Ovary (tissue), 7 donors: ENCODE measurements at regions not wholly inside any gene's neighbourhood (a gene's known extent, or its start where the extent isn't known, plus 50 kb on each side); places are given as distances from the start of the nearest gene placed in this dataset.
"Not testable (repeated sequence)": the region's sequence is repeated elsewhere in the genome, so short reads cannot be mapped to it uniquely, and the experiment has no call there.

Experiments used
- DNase-seq, 5 donors: peaks; one replicate each; pipeline ENCODE4 v3.0.0-alpha.2; 2019 to 2020
- H3K27ac ChIP-seq, 2 donors: fragments of 200-600 bp; one replicate each; pipeline versions ENCODE4 v1.5.1 to v1.8.0; 2019 to 2022
- H3K27me3 ChIP-seq: fragments of 200-600 bp; one replicate; pipeline ENCODE4 v1.8.0; 2022
- H3K36me3 ChIP-seq: fragments of 200-600 bp; sonication (generic); one replicate; pipeline ENCODE4 v1.5.1; 2019
- H3K4me1 ChIP-seq: one replicate; pipeline ENCODE4 v1.8.1; 2013; ENCODE audit warnings: mild to moderate bottlenecking, moderate library complexity; ENCODE audit not compliant: insufficient read depth
- H3K4me3 ChIP-seq: fragments of 200-600 bp; sonication (generic); one replicate; pipeline ENCODE4 v1.5.1; 2017
- H3K9me3 ChIP-seq, 2 donors: fragments of 200-600 bp in 1 of 2; sonication (generic) in 1 of 2; one replicate each; pipeline versions ENCODE4 v1.5.1 to v1.8.1; 2013 to 2019; ENCODE audit warnings: mild to moderate bottlenecking in 1 of 2, moderate library complexity in 1 of 2
- EP300 ChIP-seq: sonication (generic); formaldehyde crosslinking; IDR thresholded peaks from one replicate; pipeline ENCODE4 v1.6.1; 2017; ENCODE audit warnings: antibody characterized with exemption
- POLR2A ChIP-seq: fragments of 450-650 bp; IDR thresholded peaks from one replicate; pipeline ENCODE4 v1.6.1; 2017; ENCODE audit warnings: antibody characterized with exemption, mild to moderate bottlenecking, moderate library complexity
- WGBS, 3 donors: extraction: QIAGEN DNeasy Blood & Tissue Kit in 1 of 3; methylation state at CpG; one replicate each; pipeline versions ENCODE4 v1.1.5 to v1.1.7; 2013 to 2017; 5-methylcytosine and 5-hydroxymethylcytosine counted together
- intact Hi-C, 4 donors: fragments of 100-400 bp; cut with DNase I; formaldehyde crosslinking; loops; one replicate each; pipeline versions ENCODE4 v1.11.0 to v1.15.1; 2022 to 2023
- TF ChIP-seq, protein P1 (sequence below), 3 donors: fragments of 450-650 bp in 2 of 3; fragments of 200-600 bp in 1 of 3; IDR thresholded peaks; one replicate each; pipeline versions ENCODE4 v1.5.1 to v1.8.0; 2016 to 2022; ENCODE audit warnings: antibody characterized with exemption in 3 of 3, mild to moderate bottlenecking in 1 of 3
- donor health status: DM: no; HTN: no; CAD: no; lungs with moderate emphysema.
- donor health status: DM: no; HTN: no; CAD: no.
- donor health status: Bipolar disorder and iron deficiency.
- donor health status: DM: no; HTN: no; CAD: no.
- donor health status: DM: yes; HTN: yes; CAD: no.

DNA sequence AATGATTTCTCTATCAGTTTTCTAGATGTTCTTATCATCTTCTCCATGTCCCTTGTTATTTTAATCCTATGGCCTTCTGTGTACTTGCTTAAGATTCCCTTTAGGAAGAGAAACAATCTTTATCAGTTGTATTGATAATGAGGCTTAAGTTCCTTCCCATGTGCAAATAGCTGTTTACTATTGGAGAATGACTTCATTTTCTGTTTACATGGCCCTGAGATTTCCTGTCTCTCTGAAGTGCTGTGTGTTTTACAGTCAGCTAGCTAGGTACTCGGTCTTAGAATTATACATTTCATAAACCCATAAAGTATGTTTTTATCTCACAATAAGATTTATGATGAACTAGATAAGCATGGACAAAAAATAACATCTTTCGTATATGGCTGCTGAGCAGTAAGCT, 67.5 kb upstream of the CCDC179 start:
- Histone ChIP-seq H3K9me3 (no peaks in the 10 kb centered on the region), H3K27me3 (no peaks in the 10 kb centered on the region), H3K36me3 (no peaks in the 10 kb centered on the region), H3K4me3 (no peak overlapping the region), H3K27ac (no peak overlapping the region), H3K4me1 (no peaks in the 10 kb centered on the region)
- intact Hi-C loops = no loop called here
- WGBS, 3 donors = 64 to 74% (median 68%) methylated on average over 2 of the region's 2 CpGs
- no peak for DNase-seq
- TF ChIP-seq EP300 (no peak), POLR2A (no peak)
- TF ChIP-seq, protein P1, sequence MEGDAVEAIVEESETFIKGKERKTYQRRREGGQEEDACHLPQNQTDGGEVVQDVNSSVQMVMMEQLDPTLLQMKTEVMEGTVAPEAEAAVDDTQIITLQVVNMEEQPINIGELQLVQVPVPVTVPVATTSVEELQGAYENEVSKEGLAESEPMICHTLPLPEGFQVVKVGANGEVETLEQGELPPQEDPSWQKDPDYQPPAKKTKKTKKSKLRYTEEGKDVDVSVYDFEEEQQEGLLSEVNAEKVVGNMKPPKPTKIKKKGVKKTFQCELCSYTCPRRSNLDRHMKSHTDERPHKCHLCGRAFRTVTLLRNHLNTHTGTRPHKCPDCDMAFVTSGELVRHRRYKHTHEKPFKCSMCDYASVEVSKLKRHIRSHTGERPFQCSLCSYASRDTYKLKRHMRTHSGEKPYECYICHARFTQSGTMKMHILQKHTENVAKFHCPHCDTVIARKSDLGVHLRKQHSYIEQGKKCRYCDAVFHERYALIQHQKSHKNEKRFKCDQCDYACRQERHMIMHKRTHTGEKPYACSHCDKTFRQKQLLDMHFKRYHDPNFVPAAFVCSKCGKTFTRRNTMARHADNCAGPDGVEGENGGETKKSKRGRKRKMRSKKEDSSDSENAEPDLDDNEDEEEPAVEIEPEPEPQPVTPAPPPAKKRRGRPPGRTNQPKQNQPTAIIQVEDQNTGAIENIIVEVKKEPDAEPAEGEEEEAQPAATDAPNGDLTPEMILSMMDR (IDR thresholded peaks at IDR 0.05) = no peak

DNA sequence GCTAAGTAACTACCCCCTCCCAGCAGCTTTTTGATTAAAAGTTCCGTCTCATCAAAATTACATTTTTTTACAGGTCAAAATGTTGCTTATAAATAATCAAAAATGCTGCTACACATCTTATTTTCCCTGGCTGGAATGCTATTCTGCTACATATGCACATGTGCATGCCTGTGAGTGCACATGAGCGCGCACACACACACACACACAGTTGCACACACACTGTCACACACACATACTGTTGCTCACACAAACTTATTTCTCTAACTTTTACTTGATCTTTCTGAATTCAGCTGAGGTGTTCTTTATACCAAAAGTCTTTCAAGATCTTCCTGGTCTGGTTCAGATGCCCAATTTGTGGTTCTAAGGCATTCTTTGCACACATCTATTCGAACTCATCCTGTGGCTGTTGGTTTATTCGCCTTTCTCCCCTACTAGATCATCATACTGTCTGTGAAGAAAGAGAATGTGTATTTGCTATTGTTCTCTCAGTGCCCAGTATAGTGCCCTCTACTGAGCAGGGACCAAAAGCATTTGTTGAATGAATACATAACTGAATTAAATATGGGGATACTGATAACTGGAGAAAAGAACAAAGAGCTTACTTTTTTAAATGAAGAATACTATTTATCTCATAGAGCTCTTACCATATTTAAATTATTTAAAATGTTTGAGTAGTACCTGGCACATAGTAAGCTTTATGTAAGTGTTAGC, 68.1 kb upstream of the CCDC179 start:
- Histone ChIP-seq H3K9me3 (no peaks in the 10 kb centered on the region), H3K4me1 (no peaks in the 10 kb centered on the region), H3K4me3 (no peak overlapping the region), H3K36me3 (no peaks in the 10 kb centered on the region), H3K27ac (no peak overlapping the region), H3K27me3 (no peaks in the 10 kb centered on the region)
- 86 to 95% (median 92%) methylated on average over 5 of the region's 5 CpGs for WGBS, 3 donors
- intact Hi-C loops = no loop called here
- DNase-seq = no peak
- TF ChIP-seq, protein P1 (IDR thresholded peaks at IDR 0.05) = no peak
- TF ChIP-seq EP300 (no peak), POLR2A (no peak)

DNA sequence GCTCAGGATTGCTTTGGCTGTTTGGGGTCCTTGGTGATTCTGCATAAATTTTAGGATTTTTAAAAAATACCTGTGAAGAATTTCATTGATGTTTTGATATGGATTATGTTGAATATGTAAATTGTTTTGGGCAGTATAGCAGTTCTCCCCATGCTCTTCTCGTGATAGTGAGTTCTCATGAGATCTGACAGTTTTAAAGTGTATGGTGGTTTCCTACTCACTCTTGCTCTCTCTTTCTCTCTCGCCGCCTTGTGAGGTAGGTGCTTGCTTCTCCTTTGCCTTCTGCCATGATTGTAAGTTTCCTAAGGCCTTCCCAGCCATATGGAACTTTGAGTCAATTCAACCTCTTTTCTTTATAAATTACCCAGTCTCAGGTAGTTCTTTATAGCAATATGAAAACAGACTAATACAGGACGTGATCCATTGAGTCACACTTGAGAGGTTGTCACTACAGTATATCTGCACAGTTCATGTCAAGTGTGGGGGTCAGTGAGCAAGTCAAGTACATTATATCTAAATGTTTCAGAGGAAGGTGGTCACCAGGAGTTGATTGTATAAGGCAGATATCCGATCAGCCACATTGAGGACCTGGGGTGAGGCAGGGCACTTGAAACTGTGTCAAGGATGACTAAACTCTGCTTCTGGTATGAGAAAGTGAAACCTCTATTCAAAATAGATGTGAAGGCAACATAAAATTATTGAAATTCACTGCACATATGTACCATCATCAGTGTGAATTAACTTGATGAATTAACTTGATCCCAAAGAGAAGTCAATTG, 70.7 kb upstream of the CCDC179 start:
- DNase-seq = no peak
- Histone ChIP-seq H3K9me3 (no peaks in the 10 kb centered on the region), H3K27ac (no peak overlapping the region), H3K4me3 (no peak overlapping the region), H3K36me3 (no peaks in the 10 kb centered on the region), H3K4me1 (no peaks in the 10 kb centered on the region), H3K27me3 (no peaks in the 10 kb centered on the region)
- 94 to 95% (median 95%) methylated on average over 5 of the region's 5 CpGs for WGBS, 3 donors
- intact Hi-C loops = no loop called here
- TF ChIP-seq, protein P1 (IDR thresholded peaks at IDR 0.05) = no peak
- TF ChIP-seq POLR2A (no peak), EP300 (no peak)

DNA sequence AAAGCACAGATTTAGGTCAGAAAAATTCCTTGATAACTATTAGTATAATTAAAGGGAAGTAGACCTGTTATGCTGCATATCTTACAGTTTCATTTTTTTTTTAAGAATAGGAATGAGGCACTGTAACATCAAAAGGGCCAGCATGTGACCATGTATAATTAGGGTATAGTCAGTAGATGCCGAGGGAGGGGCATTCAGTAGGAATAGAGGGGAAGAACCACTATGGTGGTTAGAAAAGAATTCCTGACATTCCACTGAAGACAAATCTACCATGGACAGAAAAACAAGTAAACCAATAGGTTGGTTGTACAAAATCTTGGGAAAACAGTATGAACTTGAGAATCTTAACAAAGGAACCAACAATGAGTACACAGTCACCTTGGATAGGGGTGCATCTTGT, 78.4 kb upstream of the CCDC179 start:
- no peaks in the 10 kb centered on the region for H3K9me3 ChIP-seq
- no peaks in the 10 kb centered on the region for H3K36me3 ChIP-seq
- DNase-seq = no peak
- no peaks in the 10 kb centered on the region for H3K27me3 ChIP-seq
- TF ChIP-seq POLR2A = no peak
- no peak for TF ChIP-seq EP300
- TF ChIP-seq, protein P1 (IDR thresholded peaks at IDR 0.05) = no peak
- intact Hi-C loops = no loop called here
- 79 to 86% (median 79%) methylated on average over 1 of the region's 1 CpG for WGBS, 3 donors
- no peaks in the 10 kb centered on the region for H3K4me1 ChIP-seq
- H3K27ac ChIP-seq = no peak overlapping the region
- H3K4me3 ChIP-seq = no peak overlapping the region

DNA sequence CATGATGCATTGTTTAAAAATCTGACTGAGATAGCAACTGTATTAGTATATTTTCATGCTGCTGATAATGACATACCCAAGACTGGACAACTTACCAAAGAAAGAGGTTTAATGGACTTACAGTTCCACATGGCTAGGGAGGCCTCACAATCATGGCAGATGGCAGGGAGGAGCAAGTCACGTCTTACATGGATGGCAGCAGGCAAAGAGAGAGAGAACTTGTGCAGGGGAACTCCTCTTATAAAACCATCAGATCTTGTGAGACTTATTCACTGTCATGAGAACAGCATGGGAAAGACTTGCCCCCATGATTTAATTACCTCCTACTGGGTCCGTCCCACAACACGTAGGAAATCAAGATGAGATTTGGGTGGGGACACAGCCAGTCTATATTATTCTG, 81.3 kb upstream of the CCDC179 start:
- intact Hi-C loops, DNase-seq, H3K9me3 ChIP-seq: not testable (repeated sequence)

More for the DNA sequence above, 81.3 kb upstream of the CCDC179 start:
- H3K4me1 ChIP-seq, H3K27ac ChIP-seq, H3K4me3 ChIP-seq, H3K36me3 ChIP-seq, H3K27me3 ChIP-seq: not testable (repeated sequence)
- 90 to 99% (median 94%) methylated on average over 3 of the region's 3 CpGs for WGBS, 3 donors
